ENCODE measurements at regions not wholly inside any gene's neighbourhood (a gene's known extent, or its start where the extent isn't known, plus 50 kb on each side); places are given as distances from the start of the nearest gene placed in this dataset.

DNA sequence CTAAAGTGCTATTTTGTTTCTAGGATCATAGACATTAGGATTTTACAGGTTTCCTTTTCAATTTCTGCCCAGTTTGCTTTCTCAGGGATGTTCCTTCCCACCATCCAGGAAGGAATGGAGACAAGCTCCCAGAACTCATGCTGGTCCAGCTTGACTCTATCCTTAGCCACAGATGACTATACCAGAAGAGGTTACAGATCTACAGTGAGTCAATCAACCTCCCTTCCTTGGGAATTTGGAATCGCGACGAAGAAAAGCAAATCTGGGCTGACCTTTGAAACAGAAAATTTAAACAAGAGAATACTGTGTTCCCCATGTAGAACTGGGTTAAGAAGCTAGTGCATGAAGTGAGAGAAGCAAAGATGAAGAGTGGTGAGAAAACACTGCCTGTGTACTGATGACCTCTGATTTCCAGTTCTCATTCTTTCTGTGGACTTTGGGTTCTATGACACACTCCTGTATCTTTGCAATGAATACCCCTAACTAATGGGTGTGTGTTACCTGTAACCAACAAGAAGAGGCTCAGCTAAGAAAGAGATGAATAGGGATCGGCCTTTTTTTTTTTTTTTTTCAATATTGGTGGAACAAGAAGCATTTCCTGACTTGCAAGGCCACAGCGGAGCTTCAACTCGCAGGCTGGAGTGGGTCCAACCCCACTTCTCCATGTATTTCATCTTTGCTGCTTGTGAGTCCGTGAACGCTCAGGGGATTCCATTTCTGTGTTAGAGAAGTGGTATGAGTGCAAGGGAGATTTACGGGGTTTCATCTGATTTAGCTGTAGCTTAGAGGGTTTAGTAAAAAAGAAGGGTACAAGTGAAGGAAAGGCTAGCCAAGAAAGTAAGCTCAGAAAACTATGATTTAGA lies 563.9 kb upstream of the CLINT1 start:
- Histone ChIP-seq H3K4me2 (ENCODE audit: insufficient read depth, low read length) (no peak overlapping the region), H2AFZ (ENCODE audit: low read depth, low read length) (no peak overlapping the region), H3K9me3 (ENCODE audit: insufficient read depth, low read length, severe bottlenecking) (no peaks in the 10 kb centered on the region), H3K27ac (ENCODE audit: low read length) (no peak overlapping the region), H4K20me1 (ENCODE audit: insufficient read depth, low read length) (no peaks in the 10 kb centered on the region), H3K4me1 (ENCODE audit: insufficient read depth, low read length) (no peaks in the 10 kb centered on the region), H3K9ac (ENCODE audit: low read depth, low read length) (no peak overlapping the region), H3K79me2 (ENCODE audit: insufficient read depth, low read length) (no peaks in the 10 kb centered on the region), H3K27me3 (ENCODE audit: insufficient read depth, low read length, poor library complexity) (no peaks in the 10 kb centered on the region), H3K36me3 (ENCODE audit: insufficient read depth, low read length) (no peaks in the 10 kb centered on the region), H3K4me3 (ENCODE audit: low read depth in 1 of 2, low read length in 2 of 2) (no peak overlapping the region)
- TF ChIP-seq, protein P1, sequence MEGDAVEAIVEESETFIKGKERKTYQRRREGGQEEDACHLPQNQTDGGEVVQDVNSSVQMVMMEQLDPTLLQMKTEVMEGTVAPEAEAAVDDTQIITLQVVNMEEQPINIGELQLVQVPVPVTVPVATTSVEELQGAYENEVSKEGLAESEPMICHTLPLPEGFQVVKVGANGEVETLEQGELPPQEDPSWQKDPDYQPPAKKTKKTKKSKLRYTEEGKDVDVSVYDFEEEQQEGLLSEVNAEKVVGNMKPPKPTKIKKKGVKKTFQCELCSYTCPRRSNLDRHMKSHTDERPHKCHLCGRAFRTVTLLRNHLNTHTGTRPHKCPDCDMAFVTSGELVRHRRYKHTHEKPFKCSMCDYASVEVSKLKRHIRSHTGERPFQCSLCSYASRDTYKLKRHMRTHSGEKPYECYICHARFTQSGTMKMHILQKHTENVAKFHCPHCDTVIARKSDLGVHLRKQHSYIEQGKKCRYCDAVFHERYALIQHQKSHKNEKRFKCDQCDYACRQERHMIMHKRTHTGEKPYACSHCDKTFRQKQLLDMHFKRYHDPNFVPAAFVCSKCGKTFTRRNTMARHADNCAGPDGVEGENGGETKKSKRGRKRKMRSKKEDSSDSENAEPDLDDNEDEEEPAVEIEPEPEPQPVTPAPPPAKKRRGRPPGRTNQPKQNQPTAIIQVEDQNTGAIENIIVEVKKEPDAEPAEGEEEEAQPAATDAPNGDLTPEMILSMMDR (IDR thresholded peaks at IDR 0.05; ENCODE audit: borderline replicate concordance, extremely low read depth, low read length, poor library complexity, severe bottlenecking), result no peak
- no peak for TF ChIP-seq EZH2 (IDR thresholded peaks at IDR 0.05; ENCODE audit: borderline replicate concordance, low read depth, low read length, severe bottlenecking)
- DNase-seq (no peak), ATAC-seq (ENCODE audit: insufficient read depth, low read depth) (no peak)

DNA sequence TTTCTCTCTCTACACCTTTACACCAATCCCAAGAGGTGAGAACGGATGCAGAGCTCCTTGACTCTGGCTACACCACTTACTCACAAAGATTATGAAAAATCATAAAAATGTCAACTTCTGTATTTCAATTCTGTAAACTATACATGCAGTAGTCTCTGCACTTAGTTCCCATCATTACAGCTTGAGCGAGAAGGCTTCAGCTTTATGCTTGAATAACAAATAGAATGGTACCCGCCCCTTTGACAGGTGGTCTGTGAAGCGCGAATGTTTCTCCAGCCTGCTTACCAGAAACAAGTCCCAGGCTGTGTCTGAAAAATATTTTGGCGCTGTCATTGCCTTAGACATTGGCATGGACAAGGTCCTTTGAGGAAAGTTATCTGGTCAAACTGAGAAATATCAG lies 562.4 kb upstream of the CLINT1 start:
- H2AFZ ChIP-seq (ENCODE audit: low read depth, low read length), result no peak overlapping the region
- H3K27ac ChIP-seq (ENCODE audit: low read length), result no peak overlapping the region
- H3K4me3 ChIP-seq (ENCODE audit: low read depth in 1 of 2, low read length in 2 of 2), result no peak overlapping the region
- no peaks in the 10 kb centered on the region for H3K4me1 ChIP-seq (ENCODE audit: insufficient read depth, low read length)
- H3K36me3 ChIP-seq (ENCODE audit: insufficient read depth, low read length), result no peaks in the 10 kb centered on the region
- H3K79me2 ChIP-seq (ENCODE audit: insufficient read depth, low read length), result no peaks in the 10 kb centered on the region
- TF ChIP-seq, protein P1 (IDR thresholded peaks at IDR 0.05; ENCODE audit: borderline replicate concordance, extremely low read depth, low read length, poor library complexity, severe bottlenecking), result no peak
- no peak for TF ChIP-seq EZH2 (IDR thresholded peaks at IDR 0.05; ENCODE audit: borderline replicate concordance, low read depth, low read length, severe bottlenecking)
- ATAC-seq (ENCODE audit: insufficient read depth, low read depth) (no peak), DNase-seq (no peak)
- H3K9ac ChIP-seq (ENCODE audit: low read depth, low read length), result no peak overlapping the region
- no peak overlapping the region for H3K4me2 ChIP-seq (ENCODE audit: insufficient read depth, low read length)
- H4K20me1 ChIP-seq (ENCODE audit: insufficient read depth, low read length), result no peaks in the 10 kb centered on the region
- H3K9me3 ChIP-seq (ENCODE audit: insufficient read depth, low read length, severe bottlenecking), result no peaks in the 10 kb centered on the region
- no peaks in the 10 kb centered on the region for H3K27me3 ChIP-seq (ENCODE audit: insufficient read depth, low read length, poor library complexity)

DNA sequence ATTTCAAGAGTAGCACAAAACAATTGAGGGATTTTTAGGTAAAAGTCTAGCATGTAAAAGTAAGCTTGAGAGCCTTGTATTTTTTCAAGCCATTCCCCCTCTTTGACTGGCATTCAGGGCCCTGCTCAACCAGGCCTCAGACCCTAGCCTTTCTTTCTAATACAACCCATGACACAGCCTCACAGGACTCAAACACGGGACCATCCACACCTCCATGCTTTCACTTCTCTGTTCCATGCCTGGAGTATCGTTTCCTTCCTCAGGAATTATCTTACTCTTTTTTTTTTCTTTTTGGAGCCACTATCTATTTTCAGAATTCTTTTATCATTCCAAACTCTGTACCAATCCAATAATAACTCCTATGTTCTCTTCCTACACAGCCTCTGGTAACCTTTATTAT lies 560.2 kb upstream of the CLINT1 start:
- Histone ChIP-seq H3K9me3 (ENCODE audit: insufficient read depth, low read length, severe bottlenecking) (no peaks in the 10 kb centered on the region), H3K4me2 (ENCODE audit: insufficient read depth, low read length) (no peak overlapping the region), H3K27me3 (ENCODE audit: insufficient read depth, low read length, poor library complexity) (no peaks in the 10 kb centered on the region), H3K79me2 (ENCODE audit: insufficient read depth, low read length) (no peaks in the 10 kb centered on the region), H3K27ac (ENCODE audit: low read length) (no peak overlapping the region), H3K36me3 (ENCODE audit: insufficient read depth, low read length) (no peaks in the 10 kb centered on the region), H3K4me1 (ENCODE audit: insufficient read depth, low read length) (no peaks in the 10 kb centered on the region), H4K20me1 (ENCODE audit: insufficient read depth, low read length) (no peaks in the 10 kb centered on the region), H2AFZ (ENCODE audit: low read depth, low read length) (no peak overlapping the region), H3K4me3 (ENCODE audit: low read depth in 1 of 2, low read length in 2 of 2) (no peak overlapping the region), H3K9ac (ENCODE audit: low read depth, low read length) (no peak overlapping the region)
- no peak for ATAC-seq (ENCODE audit: insufficient read depth, low read depth)
- DNase-seq, result no peak
- TF ChIP-seq EZH2 (IDR thresholded peaks at IDR 0.05; ENCODE audit: borderline replicate concordance, low read depth, low read length, severe bottlenecking), result no peak
- TF ChIP-seq, protein P1 (IDR thresholded peaks at IDR 0.05; ENCODE audit: borderline replicate concordance, extremely low read depth, low read length, poor library complexity, severe bottlenecking), result no peak
